OCI-LY1 (cell line): ENCODE measurements at regions not wholly inside any gene's neighbourhood (a gene's known extent, or its start where the extent isn't known, plus 50 kb on each side); places are given as distances from the start of the nearest gene placed in this dataset.

Experiments
- H2AFZ ChIP-seq: fragments of 200-600 bp; sonication (generic), shearing (Covaris generic); 2 replicates; pipeline ENCODE4 v1.6.0; 2014; ENCODE audit warnings: antibody characterized with exemption, mild to moderate bottlenecking, low read length
- H3F3A ChIP-seq: fragments of 200-600 bp; sonication (generic), shearing (Covaris generic); 2 replicates; pipeline ENCODE4 v1.6.0; 2014; ENCODE audit warnings: mild to moderate bottlenecking, antibody characterized with exemption, low read length, moderate library complexity; ENCODE audit not compliant: insufficient read depth
- H3K27ac ChIP-seq: fragments of 200-600 bp; sonication (generic); 2 replicates; pipeline ENCODE4 v1.5.1; 2014; ENCODE audit warnings: low read length, mixed run types, mild to moderate bottlenecking, low read depth; ENCODE audit not compliant: poor library complexity, severe bottlenecking
- H3K27me3 ChIP-seq: fragments of 200-600 bp; sonication (generic); 2 replicates; pipeline ENCODE4 v1.6.0; 2014; ENCODE audit warnings: antibody characterized with exemption, mild to moderate bottlenecking, low read length, moderate library complexity; ENCODE audit not compliant: insufficient read depth
- H3K36me3 ChIP-seq: fragments of 200-600 bp; sonication (generic); 2 replicates; pipeline ENCODE4 v1.6.1; 2014; ENCODE audit warnings: mild to moderate bottlenecking, antibody characterized with exemption, low read length, moderate library complexity, mixed read lengths; ENCODE audit not compliant: insufficient read depth
- H3K4me1 ChIP-seq: fragments of 200-600 bp; sonication (generic); 2 replicates; pipeline ENCODE4 v1.5.1; 2014; ENCODE audit warnings: mild to moderate bottlenecking, low read length, moderate library complexity; ENCODE audit not compliant: insufficient read depth, severe bottlenecking
- H3K4me2 ChIP-seq: fragments of 200-600 bp; sonication (generic), shearing (Covaris generic); 2 replicates; pipeline ENCODE4 v1.6.1; 2014; ENCODE audit warnings: low read length
- H3K4me3 ChIP-seq: fragments of 200-600 bp; sonication (generic); 2 replicates; pipeline ENCODE4 v1.5.1; 2014; ENCODE audit warnings: low read length, low read depth, mild to moderate bottlenecking, mixed read lengths; ENCODE audit not compliant: poor library complexity, severe bottlenecking
- H3K79me2 ChIP-seq: fragments of 200-600 bp; shearing (Covaris generic); 2 replicates; pipeline ENCODE4 v1.6.1; 2016; ENCODE audit warnings: mixed run types, low read length, mixed read lengths; ENCODE audit not compliant: insufficient read depth
- H3K9ac ChIP-seq: fragments of 200-600 bp; sonication (generic), shearing (Covaris generic); 2 replicates; pipeline ENCODE4 v1.6.1; 2014; ENCODE audit warnings: mild to moderate bottlenecking, low read length, mixed read lengths
- H3K9me2 ChIP-seq: fragments of 200-600 bp; sonication (generic), shearing (Covaris generic); 2 replicates; pipeline ENCODE4 v1.6.1; 2014; ENCODE audit warnings: low read depth, mild to moderate bottlenecking, low read length, mixed read lengths
- H3K9me3 ChIP-seq: fragments of 200-600 bp; shearing (Covaris generic); 2 replicates; pipeline ENCODE4 v1.6.1; 2014; ENCODE audit warnings: low read length, mixed read lengths
- H4K20me1 ChIP-seq: fragments of 200-600 bp; sonication (generic), shearing (Covaris generic); 2 replicates; pipeline ENCODE4 v1.6.0; 2016; ENCODE audit warnings: mild to moderate bottlenecking, low read length; ENCODE audit not compliant: insufficient read depth
- EZH2 ChIP-seq: fragments of 200-600 bp; sonication (generic), shearing (Covaris generic); IDR thresholded peaks from 2 replicates; pipeline ENCODE4 v1.8.0; 2017; ENCODE audit warnings: borderline replicate concordance, mixed run types, mild to moderate bottlenecking, antibody characterized with exemption, low read length, moderate library complexity, mixed read lengths
- TF ChIP-seq, protein P1 (sequence below): fragments of 200-600 bp; sonication (generic), shearing (Covaris generic); IDR thresholded peaks from 2 replicates; pipeline ENCODE4 v1.5.1; 2017; ENCODE audit warnings: mild to moderate bottlenecking, antibody characterized with exemption, low read length, moderate library complexity, mixed read lengths

DNA sequence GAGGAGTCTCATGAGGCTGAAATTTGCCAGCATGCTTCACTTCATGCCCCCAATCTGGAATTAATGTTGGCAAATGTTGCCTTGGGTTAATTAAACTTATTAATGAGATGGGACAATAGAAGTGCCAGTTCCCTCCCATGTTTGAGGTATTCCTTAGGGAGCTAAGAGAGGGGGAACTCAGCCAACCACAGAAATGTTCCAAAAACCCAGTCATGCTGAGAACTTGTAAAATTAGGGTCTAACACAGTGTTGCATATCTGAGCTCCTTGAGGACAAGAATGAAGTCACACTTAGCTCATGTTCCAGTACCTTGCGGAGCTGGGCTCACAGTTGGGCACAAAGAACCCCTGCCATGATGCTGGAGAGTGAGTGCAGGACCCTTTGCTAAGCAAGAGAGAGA lies 89.4 kb downstream of the OAT start:
- Histone ChIP-seq H3K79me2 (no peaks in the 10 kb centered on the region), H3K9me3 (peaks cover 8% of the 10 kb centered on the region), H2AFZ (no peak overlapping the region), H3K27ac (no peak overlapping the region), H3K4me3 (no peak overlapping the region), H3K9me2 (no peaks in the 10 kb centered on the region), H3K4me1 (no peaks in the 10 kb centered on the region), H3K9ac (no peak overlapping the region), H3K4me2 (no peak overlapping the region), H3K36me3 (no peaks in the 10 kb centered on the region), H3F3A (no peaks in the 10 kb centered on the region), H4K20me1 (no peaks in the 10 kb centered on the region), H3K27me3 (0 out of 2 replicates have a peak, but pooled peaks cover 11% of the 10 kb centered on the region)
- TF ChIP-seq EZH2: no peak
- TF ChIP-seq, protein P1, sequence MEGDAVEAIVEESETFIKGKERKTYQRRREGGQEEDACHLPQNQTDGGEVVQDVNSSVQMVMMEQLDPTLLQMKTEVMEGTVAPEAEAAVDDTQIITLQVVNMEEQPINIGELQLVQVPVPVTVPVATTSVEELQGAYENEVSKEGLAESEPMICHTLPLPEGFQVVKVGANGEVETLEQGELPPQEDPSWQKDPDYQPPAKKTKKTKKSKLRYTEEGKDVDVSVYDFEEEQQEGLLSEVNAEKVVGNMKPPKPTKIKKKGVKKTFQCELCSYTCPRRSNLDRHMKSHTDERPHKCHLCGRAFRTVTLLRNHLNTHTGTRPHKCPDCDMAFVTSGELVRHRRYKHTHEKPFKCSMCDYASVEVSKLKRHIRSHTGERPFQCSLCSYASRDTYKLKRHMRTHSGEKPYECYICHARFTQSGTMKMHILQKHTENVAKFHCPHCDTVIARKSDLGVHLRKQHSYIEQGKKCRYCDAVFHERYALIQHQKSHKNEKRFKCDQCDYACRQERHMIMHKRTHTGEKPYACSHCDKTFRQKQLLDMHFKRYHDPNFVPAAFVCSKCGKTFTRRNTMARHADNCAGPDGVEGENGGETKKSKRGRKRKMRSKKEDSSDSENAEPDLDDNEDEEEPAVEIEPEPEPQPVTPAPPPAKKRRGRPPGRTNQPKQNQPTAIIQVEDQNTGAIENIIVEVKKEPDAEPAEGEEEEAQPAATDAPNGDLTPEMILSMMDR: no peak

DNA sequence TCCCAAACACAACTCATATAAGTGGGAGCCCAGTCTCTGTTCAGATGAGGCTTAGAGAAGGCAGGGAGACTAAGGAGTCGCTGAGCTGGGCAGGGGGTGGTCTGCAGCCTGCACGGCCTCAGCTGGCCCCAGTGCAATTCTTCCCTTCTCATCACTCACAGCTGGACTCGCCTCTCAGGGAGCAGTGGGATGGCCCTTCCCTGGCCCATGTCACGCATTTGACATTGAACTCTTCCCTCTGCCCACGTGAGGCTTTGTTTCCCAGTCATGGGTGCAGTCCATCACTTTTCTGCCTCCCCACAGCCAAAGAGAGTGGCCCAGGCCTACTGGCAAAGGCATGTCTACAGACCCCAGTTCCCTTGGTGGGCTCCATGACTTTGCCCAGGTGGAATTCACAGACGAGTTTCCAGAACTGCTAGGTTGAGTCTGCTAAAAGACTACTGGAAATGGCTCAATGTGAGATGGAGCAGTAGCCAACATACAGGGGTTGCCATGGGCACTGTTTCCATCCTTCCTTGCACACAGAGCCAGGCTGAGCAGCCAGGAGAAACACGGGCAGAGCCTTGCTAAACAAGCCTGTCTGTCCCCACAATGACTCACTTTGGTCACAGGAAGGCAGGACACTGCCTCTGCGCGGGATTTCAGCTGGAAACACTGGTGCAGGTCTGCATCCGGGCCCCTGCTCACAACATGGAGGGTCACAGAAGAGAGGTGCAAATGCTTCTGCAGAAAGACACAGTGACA lies 90.1 kb downstream of the OAT start:
- no peak overlapping the region for H2AFZ ChIP-seq
- H3K79me2 ChIP-seq: no peaks in the 10 kb centered on the region
- H3K36me3 ChIP-seq: no peaks in the 10 kb centered on the region
- H3K9me2 ChIP-seq: no peaks in the 10 kb centered on the region
- no peaks in the 10 kb centered on the region for H3K4me1 ChIP-seq
- no peak overlapping the region for H3K4me3 ChIP-seq
- no peak overlapping the region for H3K27ac ChIP-seq
- H3K4me2 ChIP-seq: no peak overlapping the region
- no peaks in the 10 kb centered on the region for H3F3A ChIP-seq
- TF ChIP-seq, protein P1: no peak
- no peak for TF ChIP-seq EZH2
- H3K9ac ChIP-seq: no peak overlapping the region
- H3K9me3 ChIP-seq: peaks cover 6% of the 10 kb centered on the region
- H3K27me3 ChIP-seq: 0 out of 2 replicates have a peak, but pooled peaks cover 11% of the 10 kb centered on the region
- H4K20me1 ChIP-seq: no peaks in the 10 kb centered on the region

DNA sequence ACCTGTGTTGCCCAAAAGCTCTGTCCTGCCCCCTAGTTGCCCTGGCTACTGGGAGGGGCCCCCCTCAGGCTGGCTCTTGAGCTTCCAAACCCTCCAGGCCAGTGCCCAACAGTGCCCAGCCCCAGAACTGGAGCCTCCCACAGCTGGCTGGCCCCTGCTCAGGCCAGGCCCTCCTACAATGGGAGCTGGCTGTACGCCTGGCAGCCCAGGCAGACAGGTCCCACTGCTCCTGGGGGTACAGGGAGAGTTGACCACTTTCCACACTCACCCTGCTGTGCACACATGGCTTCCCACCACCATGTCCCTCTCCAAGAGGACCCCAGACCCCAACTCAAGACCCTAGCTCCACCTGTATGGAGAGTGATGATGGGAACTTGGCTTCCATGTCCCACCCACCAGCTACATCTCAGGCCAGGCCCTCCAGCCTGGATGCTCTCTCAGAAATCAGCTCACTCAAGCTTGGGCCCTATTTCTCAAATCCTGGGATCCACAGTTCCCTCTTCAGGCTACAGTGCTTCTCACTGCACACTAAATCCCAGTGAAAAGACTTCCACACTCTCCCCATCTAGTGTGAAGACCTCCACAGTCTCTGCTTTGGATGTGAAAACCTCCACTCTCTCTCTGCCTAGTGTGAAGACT lies 92.6 kb downstream of the OAT start:
- TF ChIP-seq, protein P1: no peak
- TF ChIP-seq EZH2: no peak
- H4K20me1 ChIP-seq: no peaks in the 10 kb centered on the region
- peaks cover 13% of the 10 kb centered on the region; the same call in 1 of the 2 replicates for H3K27me3 ChIP-seq
- H3K4me2 ChIP-seq: no peak overlapping the region
- H3K79me2 ChIP-seq: no peaks in the 10 kb centered on the region
- H3K9me3 ChIP-seq: no peaks in the 10 kb centered on the region
- no peaks in the 10 kb centered on the region for H3K36me3 ChIP-seq
- H2AFZ ChIP-seq: no peak overlapping the region
- H3K9me2 ChIP-seq: no peaks in the 10 kb centered on the region
- H3K4me1 ChIP-seq: no peaks in the 10 kb centered on the region
- H3K9ac ChIP-seq: no peak overlapping the region
- no peak overlapping the region for H3K27ac ChIP-seq
- H3K4me3 ChIP-seq: no peak overlapping the region
- no peaks in the 10 kb centered on the region for H3F3A ChIP-seq
